Heart left ventricle (tissue), 13 donors: ENCODE measurements at regions not wholly inside any gene's neighbourhood (a gene's known extent, or its start where the extent isn't known, plus 50 kb on each side); places are given as distances from the start of the nearest gene placed in this dataset.

ENCODE experiments used
- POLR2A ChIP-seq, 2 donors: fragments of 450-650 bp; IDR thresholded peaks; one replicate each; pipeline ENCODE4 v1.6.1; 2017; ENCODE audit warnings: antibody characterized with exemption in 2 of 2, mild to moderate bottlenecking in 2 of 2, moderate library complexity in 2 of 2
- TF ChIP-seq, protein P1 (sequence below), 12 donors: fragments of 200-600 bp; sonication (generic) in 4 of 12; IDR thresholded peaks; one replicate each; pipeline versions ENCODE4 v1.5.0 to v1.8.0; 2018 to 2022; ENCODE audit warnings: antibody characterized with exemption in 12 of 12, mild to moderate bottlenecking in 5 of 12
- donor health status: ischemic (EF 13 %, LVEDD 7.1; RV severe dilation, severe dysfunction).
- donor health status: DM: no; HTN: yes; CAD: no.
- donor health status: DM: no; HTN: no; CAD: no.
- donor health status: ischemic (EF 25% LVEDD 6.9; RV normal size, moderate dysfunction).
- donor health status: ischemic (EF 25% LVEDD 5.7; RV mildly dilated, moderate dysfunction).
- donor health status: ischemic (EF 35%, LVEDD 5.7; RV mildly dilated, moderate dysfunction).
- donor health status: nonischemic (EF 11% LVEDD 7.7; RV severe dilation, severe dysfunction).
- donor health status: DM: yes; HTN: yes; CAD: no.
- donor health status: PGD.
- donor health status: ischemic (EF 29% LVEDD 5.4; RV normal size, mild dysfunction).
- donor health status: nonischemic (EF 23%, LVEDD 6.1; RV moderate dilation, normal function).

DNA sequence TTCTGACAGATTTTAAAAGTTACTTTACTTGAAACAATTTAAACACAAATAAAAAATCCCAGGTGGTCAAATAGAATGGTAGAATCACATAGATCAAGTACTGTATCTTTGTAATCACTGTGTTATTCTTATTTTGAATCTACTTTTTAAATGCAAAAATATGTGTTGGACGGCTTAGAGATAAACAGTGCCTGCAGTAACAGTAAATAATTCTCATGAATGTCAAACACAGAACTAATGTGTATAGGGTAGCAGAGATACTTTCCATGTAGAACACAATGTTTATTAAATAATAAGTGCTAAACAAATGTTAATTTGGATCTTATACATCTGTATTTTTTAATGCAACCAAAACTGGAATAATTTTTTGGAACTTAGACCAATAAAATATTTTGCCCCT, 1199.4 kb downstream of the SORCS1 start:
- TF ChIP-seq, protein P1, sequence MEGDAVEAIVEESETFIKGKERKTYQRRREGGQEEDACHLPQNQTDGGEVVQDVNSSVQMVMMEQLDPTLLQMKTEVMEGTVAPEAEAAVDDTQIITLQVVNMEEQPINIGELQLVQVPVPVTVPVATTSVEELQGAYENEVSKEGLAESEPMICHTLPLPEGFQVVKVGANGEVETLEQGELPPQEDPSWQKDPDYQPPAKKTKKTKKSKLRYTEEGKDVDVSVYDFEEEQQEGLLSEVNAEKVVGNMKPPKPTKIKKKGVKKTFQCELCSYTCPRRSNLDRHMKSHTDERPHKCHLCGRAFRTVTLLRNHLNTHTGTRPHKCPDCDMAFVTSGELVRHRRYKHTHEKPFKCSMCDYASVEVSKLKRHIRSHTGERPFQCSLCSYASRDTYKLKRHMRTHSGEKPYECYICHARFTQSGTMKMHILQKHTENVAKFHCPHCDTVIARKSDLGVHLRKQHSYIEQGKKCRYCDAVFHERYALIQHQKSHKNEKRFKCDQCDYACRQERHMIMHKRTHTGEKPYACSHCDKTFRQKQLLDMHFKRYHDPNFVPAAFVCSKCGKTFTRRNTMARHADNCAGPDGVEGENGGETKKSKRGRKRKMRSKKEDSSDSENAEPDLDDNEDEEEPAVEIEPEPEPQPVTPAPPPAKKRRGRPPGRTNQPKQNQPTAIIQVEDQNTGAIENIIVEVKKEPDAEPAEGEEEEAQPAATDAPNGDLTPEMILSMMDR (IDR thresholded peaks at IDR 0.05): no peak
- TF ChIP-seq POLR2A (IDR thresholded peaks at IDR 0.05): no peak
